HG03095 (cell line): ENCODE measurements at regions not wholly inside any gene's neighbourhood (a gene's known extent, or its start where the extent isn't known, plus 50 kb on each side); places are given as distances from the start of the nearest gene placed in this dataset.

Experiments
- ATAC-seq: cut with Tn5 transposase; IDR thresholded peaks from one replicate; pipeline ENCODE4 v1.9.1; 2021; ENCODE audit warnings: moderate library complexity; ENCODE audit not compliant: unreplicated experiment

- no peak for ATAC-seq
Measured at GRCh38 chr22:48173773-48174160, 1411.3 kb downstream of the TBC1D22A start.

DNA sequence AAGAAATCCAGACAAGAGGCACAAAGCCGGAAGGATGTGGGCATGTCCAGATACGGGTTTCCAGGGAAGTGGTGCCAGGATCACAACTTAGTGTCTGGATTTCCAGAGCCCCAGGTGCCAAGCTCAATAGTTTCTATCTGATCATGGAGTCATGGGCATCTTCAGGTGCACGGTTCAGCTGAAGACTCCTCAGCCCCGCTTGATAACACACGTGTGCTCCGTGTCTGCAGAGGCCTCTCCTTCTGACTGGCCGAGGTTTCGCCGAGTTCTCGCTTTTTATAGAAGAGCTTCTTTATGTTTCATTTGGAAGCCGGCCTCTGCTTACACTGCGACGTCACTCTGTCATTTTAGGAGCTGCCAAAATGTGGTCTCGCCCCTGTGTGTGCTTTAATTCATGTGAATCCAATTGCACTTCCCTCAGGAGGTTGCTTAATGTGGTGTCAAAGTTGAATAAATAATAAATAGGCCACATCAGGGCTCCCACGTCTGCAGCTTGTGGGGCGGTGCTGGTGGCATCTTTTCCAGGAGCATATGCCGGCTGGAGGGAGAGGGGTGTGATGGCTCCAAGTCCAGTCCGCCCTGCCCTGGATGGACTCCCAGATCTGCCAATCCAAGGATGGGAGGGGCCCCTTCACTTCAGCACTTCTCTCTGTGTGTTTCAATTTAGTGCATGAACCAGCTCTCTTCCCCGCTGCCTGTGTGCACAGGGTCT lies 1410.8 kb downstream of the TBC1D22A start:
- no peak for ATAC-seq

DNA sequence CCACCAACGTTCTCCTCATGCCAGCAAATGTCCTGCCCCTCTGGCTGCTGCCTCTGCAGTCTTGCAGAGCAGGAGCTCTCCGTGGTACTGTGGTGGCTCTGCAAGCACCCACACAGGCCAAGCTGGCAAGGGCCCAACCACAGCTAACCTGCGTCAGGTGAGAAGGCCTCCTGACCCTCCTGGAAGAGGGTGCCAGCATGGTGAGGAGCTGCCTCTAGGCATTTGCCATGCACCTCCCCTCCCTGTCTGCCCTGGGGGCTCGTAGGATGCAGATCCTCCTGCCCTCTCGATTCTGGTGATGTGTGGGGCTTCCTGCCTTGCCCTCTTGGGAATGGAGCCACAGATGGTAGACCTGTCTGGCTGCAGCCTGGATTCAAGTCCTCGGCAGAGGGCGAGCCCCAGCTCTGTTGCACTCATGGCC lies 1408.8 kb downstream of the TBC1D22A start:
- no peak for ATAC-seq

DNA sequence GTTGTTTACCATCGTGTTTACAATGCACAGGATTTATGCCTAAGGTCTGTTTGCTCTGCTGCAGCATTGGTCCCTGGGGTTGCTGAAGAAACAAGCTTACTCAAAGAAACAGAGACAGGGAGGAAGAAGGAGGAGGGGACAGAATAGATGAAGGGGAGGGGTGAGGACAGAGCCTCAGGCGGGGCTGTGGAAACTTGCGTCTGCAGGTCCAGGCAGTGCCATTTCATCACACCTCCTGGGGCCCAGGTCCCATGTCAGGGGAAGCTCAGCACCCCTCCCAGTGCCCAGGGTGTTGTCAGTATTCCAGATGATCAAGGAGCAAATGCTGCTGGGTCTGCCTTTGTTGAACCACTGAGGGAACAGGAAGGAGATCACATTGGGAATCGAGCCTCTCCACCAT lies 1406.8 kb downstream of the TBC1D22A start:
- ATAC-seq = no peak

DNA sequence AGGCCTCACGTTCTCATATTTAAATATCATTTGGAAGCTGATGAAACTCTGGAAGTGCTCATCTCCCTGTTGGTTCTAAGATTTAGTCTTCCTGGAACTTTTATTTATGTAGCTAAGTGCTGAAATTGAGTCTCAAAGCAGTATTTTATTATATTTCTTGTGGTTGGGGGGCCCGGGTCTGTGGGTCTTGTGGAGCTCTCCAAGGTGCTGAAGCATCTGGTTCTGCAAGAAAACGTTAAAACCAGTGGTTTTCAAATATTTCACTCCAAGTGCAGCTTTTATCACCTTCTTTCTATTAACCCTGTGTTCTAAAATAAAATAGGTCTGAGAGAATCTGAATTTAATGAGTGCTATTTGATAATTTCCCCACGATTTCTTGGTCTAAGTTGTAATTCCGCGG lies 1404.8 kb downstream of the TBC1D22A start:
- ATAC-seq = no peak

DNA sequence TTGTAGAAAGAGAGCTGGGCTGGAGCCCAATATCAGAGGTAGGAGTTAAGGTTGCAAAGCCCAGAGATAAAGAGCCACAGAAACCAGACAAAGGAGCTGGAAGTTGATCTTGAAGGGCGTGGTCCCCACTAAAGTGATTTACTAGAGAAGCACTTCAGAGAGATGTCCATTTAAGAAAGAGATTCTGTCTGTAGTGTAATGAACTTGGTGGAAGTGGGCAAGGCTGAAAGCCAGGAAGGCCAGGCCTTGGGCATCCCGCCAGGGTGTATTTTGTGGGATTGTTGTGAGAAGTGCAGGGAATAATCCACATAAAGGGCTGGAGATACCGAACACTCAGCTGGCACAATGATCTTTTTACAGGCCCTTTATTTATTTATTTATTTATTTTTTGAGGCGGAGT lies 1398.8 kb downstream of the TBC1D22A start:
- ATAC-seq = no peak

DNA sequence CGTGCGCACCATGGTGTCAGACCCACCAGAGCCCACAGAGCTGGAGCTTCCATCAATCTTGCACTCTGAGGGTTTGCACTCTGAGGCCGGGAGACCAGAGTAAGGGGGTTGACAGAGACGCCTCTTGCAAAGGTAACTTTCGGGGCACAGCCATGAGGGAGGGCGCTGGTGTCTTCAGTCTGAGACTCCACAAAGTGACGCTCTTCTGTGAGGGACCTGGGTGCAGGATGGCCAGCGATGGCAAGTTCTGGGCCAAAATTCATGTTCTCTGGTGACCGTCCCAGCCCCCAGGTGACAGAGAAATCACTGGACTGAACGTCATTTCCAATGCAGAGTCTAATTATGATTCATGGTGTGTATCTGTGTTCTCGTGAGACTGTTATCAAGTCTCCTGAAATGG lies 1395.2 kb downstream of the TBC1D22A start:
- no peak for ATAC-seq

- ATAC-seq = no peak
Measured at GRCh38 chr22:48156603-48157355, 1394.3 kb downstream of the TBC1D22A start.

DNA sequence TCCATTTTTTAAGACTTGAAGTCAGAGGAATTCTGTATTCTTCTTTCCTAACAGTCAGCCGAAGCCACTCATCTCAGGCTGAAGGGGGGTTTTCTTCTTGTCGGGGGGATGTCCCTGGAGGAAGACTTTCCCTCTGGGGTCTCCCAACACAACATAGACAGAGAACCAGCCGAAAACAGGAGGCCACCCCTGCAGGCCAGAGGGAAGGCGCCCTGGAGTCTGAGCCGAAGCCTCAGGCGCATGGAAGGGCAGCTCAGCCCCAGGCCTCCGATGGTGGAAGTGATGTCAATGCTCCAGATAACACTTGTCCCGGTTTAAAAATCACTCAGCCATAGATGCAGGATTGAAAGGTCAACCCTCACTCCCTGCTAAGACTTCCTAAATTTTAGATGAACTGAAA lies 1393.0 kb downstream of the TBC1D22A start:
- no peak for ATAC-seq

DNA sequence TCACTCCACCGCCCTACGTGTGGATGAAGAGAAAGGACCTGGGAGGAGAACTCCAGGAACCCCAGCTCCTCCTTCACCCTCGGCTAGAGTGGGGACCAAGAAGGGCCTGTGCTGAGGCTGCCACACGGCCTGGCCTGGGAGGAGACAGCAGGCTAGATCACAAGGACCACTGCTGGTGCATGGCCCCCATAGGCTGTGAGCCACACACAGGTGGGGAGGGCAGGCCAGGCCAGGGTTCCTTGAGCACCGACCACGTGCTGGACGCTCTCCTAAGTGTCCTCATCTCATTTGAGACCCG lies 1392.4 kb downstream of the TBC1D22A start:
- no peak for ATAC-seq

GRCh38 chr22:48154169-48154942 lies 1391.9 kb downstream of the TBC1D22A start:
- ATAC-seq = no peak

- ATAC-seq = no peak
Measured at GRCh38 chr22:48153726-48154125, 1391.3 kb downstream of the TBC1D22A start.

DNA sequence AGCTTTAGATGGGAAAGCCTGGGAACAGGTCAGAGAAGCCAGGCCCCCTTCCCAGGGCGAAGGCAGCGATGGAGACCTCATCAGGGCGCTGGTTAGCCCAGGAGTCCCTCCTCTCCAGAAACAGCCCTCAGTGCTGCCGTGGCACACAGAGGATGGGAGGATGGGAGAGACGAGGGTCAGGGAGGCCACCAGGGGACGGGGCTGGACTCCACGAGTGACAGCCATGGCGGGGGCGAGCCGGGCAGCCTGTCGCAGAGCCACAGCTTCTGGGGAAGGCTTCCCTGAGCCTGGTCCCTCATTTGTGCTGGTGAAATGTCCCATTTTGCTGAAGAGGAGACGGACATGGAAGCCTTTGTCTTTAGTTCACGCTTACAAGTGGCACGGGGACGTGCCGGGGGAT lies 1390.5 kb downstream of the TBC1D22A start:
- ATAC-seq = no peak

DNA sequence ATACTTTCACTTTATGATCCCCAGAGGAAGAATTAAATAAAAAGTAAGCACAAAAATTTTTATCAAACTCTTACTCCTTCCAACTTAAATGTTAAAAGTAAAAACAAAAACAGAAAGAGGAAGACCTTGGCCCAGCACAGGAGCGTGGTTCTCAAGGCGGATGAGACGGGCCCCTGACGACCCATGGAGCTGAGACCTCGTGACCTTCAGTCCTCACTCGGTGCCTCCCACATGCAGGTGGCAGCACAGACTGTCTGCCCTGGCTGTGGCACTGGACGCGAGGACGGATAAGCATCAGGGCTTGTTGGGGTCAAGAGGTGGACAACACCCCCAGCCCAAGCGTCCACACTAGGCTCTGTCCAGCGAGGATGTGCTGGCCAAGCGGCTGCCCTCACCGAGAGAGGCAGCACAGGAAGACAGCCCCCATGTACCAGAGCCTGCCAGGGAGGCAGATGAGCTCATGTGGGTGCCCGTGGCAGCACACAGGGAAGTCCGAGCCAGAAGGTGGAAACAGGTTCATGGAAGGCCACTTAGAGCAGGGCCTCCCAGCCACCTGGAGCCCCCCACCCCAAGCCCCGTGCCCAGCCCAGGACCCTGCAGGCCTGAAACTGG lies 1389.8 kb downstream of the TBC1D22A start:
- no peak for ATAC-seq

DNA sequence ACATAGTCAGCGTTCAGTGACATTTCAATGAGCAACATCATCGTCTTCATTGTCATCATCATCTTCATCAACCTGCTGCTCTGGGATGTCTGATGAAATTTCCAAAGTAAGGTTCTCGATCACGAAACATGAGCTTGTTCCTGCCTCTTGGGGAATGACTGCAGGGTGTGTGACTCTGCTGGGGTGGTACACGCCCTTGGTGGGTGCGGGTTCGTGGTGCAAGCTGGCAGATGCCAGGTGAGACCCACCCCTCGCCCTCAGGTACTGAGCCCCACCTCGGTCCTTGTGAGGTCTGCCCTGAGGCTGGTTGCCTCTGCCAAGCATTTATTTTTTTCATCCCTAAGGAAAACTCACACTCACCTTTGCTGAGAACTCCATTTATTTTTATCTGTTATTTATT lies 1389.2 kb downstream of the TBC1D22A start:
- ATAC-seq = no peak

GRCh38 chr22:48147831-48148230 lies 1385.4 kb downstream of the TBC1D22A start:
- ATAC-seq = no peak

DNA sequence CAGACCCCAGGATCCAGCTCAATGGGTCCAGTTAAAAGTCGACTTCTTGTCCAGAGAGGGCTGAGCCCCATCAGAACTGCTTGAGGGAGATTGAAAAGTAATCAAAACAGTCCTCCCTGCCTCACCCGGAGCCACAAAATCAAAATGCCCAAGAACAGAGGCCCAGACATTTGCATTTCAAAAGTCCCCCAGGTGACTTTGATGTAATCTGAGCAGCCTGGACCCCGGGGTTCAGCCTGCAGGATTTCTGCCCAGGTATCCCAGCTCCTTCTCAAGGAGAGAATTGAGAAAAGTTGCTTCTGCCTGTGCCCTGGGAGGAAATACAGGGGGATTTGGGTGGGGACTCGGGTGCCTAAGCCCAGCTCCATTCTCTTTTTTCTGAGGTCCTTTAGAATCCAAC lies 1385.0 kb downstream of the TBC1D22A start:
- ATAC-seq = no peak

DNA sequence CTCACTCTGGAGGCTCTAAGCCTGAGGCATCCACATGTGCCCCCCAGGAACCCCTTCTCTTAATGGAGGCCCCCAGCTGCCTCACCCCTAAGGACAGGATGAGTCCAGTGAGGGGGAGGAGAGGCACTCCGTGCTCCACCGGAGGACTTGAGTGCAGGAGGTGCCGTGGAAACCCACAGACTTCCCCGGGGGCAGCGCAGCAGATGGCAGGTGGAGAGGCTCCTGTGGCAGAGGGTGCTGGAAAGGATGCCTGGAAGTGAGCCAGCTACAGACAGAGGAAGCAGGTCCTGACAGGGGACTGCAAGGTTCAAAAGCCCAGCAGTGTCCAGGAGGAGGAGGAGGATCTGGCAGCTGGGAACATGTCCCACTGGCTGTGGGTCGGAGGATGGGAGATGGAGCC lies 1384.0 kb downstream of the TBC1D22A start:
- no peak for ATAC-seq

- no peak for ATAC-seq
Measured at GRCh38 chr22:48145738-48146137, 1383.3 kb downstream of the TBC1D22A start.

GRCh38 chr22:48144318-48144717 lies 1381.9 kb downstream of the TBC1D22A start:
- no peak for ATAC-seq

DNA sequence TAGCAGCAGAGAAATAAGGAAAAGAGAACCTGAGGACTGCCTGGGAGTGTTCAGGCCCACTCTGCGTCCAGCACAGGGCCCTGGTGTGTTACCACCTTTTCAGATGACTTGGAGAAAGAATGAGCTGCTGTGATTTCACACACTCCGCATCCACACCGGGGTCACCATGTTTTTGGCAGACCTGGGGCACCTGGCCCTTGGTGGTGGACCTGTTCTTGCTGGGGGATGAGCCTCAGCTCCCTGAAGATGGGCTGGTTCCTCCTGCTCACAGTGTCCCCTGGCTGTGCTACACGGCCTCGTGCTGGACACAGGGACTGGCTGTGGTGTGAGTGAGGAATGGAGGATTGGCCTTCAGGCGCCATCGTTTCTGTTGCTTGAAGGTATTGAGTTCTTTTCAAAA lies 1381.4 kb downstream of the TBC1D22A start:
- no peak for ATAC-seq

- ATAC-seq = no peak
Measured at GRCh38 chr22:48142388-48142787, 1379.9 kb downstream of the TBC1D22A start.
